ENCODE measurements at regions not wholly inside any gene's neighbourhood (a gene's known extent, or its start where the extent isn't known, plus 50 kb on each side); places are given as distances from the start of the nearest gene placed in this dataset.
"Not testable (repeated sequence)": the region's sequence is repeated elsewhere in the genome, so short reads cannot be mapped to it uniquely, and the experiment has no call there.

DNA sequence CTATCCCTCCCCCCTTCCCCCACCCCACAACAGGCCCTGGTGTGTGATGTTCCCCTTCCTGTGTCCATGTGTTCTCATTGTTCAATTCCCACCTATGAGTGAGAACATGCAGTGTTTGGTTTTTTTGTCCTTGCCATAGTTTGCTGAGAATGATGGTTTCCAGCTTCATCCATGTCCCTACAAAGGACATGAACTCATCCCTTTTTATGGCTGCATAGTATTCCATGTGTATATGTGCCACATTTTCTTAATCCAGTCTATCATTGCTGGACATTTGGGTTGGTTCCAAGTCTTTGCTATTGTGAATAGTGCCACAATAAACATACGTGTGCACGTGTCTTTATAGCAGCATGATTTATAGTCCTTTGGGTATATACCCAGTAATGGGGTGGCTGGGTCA, 52.3 kb upstream of the MAN1A2 start:
- H3K27ac ChIP-seq (ENCODE audit: insufficient read length, low read depth, low read length); H2BK15ac ChIP-seq (ENCODE audit: low read depth, low read length); H3K4me2 ChIP-seq (ENCODE audit: insufficient read depth, insufficient read length, low read length); H3K36me3 Mint-ChIP-seq (ENCODE audit: insufficient read depth in 1 of 3, low read depth in 3 of 3); DNase-seq; H3K23me2 ChIP-seq (ENCODE audit: insufficient read length, low read depth, low read length, poor library complexity, severe bottlenecking); H3K56ac ChIP-seq (ENCODE audit: insufficient read length, low read depth, low read length); H3T11ph ChIP-seq (ENCODE audit: low read length); H2AK5ac ChIP-seq (ENCODE audit: insufficient read length, low read length); H3K23ac ChIP-seq (ENCODE audit: insufficient read length, low read depth, low read length); H3K79me1 ChIP-seq (ENCODE audit: insufficient read depth, low read depth, low read length, poor library complexity, severe bottlenecking); H3K4me3 Mint-ChIP-seq; H4K8ac ChIP-seq (replicated peaks; ENCODE audit: insufficient read length, low read depth, low read length); H3K27me3 Mint-ChIP-seq (ENCODE audit: low read depth); H3K9ac ChIP-seq (ENCODE audit: extremely low read depth, insufficient read length, low read length); H4K5ac ChIP-seq (ENCODE audit: insufficient read length, low read depth, low read length); H3K27ac Mint-ChIP-seq; H4K91ac ChIP-seq (ENCODE audit: insufficient read length, low read depth, low read length); H2AFZ ChIP-seq (ENCODE audit: low read length); H2BK5ac ChIP-seq (ENCODE audit: insufficient read length, low read length); H2BK20ac ChIP-seq (ENCODE audit: low read depth, low read length, poor library complexity, severe bottlenecking); H4K20me1 ChIP-seq (ENCODE audit: control insufficient read depth, insufficient read depth, insufficient read length); H3K79me2 ChIP-seq (ENCODE audit: insufficient read depth, low read length); H3K18ac ChIP-seq (ENCODE audit: insufficient read length, low read depth, low read length); H3K4me1 Mint-ChIP-seq; H3K9me3 Mint-ChIP-seq; H3K4me1 ChIP-seq (ENCODE audit: insufficient read depth, low read length); H2BK120ac ChIP-seq (ENCODE audit: low read depth, low read length, poor library complexity, severe bottlenecking); H3K9me3 ChIP-seq (ENCODE audit: control insufficient read depth, low read depth, low read length); H3K14ac ChIP-seq (ENCODE audit: insufficient read depth, low read length); H3K27me3 ChIP-seq (ENCODE audit: insufficient read depth, low read length); H2BK12ac ChIP-seq (ENCODE audit: insufficient read length, low read depth, low read length); H3K4ac ChIP-seq (ENCODE audit: low read depth, low read length): not testable (repeated sequence)
- WGBS (ENCODE audit: extremely low coverage, insufficient read length, low lambda C conversion rate): no CpG with 5 or more reads among the region's 2 CpGs

Measured in H9 (cell line).